NB4 (cell line): ENCODE measurements at regions not wholly inside any gene's neighbourhood (a gene's known extent, or its start where the extent isn't known, plus 50 kb on each side); places are given as distances from the start of the nearest gene placed in this dataset.

ENCODE experiments used
- TF ChIP-seq, protein P1 (sequence below): IDR thresholded peaks from one replicate; pipeline ENCODE4 v1.5.1; 2012; ENCODE audit warnings: low read depth, low read length
- TF ChIP-seq, protein P2 (sequence below): IDR thresholded peaks from 2 replicates; pipeline ENCODE4 v1.6.1; 2011; ENCODE audit warnings: low read depth, low read length

DNA sequence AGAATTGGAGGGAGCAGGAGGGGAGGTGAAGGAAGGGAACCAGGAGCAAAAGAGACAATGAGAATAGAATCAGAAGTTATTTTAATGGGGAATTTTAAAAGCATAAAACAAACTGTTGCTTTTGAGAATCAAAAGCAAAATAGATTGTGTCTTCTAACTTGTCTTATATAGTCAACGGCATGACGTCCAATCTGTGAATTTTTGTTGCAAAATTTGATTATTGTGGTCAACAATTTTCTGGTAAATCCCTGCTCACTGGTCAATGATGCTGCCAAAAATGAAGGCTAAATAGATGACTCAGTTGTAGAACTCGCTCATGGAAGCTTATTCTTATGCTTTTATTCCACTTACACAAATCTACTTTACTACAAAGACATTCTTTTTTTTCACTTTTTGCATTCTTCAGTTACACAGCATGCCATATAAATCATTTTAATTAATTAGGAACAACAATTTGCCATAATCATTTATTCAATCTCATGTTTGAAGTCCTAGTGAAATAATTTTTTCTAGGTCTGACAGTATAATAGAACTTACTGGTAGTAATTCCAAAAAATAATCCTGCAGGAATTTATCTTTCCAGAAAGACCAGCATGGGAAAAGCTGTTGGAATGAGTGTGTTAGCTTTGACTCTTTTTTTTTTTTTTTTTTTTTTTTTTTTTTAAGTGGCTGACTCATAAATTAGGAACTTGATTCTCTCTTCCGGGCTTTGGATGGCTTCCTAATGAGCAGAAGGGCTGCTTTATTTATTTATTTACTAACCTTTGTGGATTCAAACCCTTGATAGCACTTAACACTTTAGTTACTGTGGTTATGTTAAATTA, 256.9 kb downstream of the SPRY2 start:
- TF ChIP-seq, protein P1, sequence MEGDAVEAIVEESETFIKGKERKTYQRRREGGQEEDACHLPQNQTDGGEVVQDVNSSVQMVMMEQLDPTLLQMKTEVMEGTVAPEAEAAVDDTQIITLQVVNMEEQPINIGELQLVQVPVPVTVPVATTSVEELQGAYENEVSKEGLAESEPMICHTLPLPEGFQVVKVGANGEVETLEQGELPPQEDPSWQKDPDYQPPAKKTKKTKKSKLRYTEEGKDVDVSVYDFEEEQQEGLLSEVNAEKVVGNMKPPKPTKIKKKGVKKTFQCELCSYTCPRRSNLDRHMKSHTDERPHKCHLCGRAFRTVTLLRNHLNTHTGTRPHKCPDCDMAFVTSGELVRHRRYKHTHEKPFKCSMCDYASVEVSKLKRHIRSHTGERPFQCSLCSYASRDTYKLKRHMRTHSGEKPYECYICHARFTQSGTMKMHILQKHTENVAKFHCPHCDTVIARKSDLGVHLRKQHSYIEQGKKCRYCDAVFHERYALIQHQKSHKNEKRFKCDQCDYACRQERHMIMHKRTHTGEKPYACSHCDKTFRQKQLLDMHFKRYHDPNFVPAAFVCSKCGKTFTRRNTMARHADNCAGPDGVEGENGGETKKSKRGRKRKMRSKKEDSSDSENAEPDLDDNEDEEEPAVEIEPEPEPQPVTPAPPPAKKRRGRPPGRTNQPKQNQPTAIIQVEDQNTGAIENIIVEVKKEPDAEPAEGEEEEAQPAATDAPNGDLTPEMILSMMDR, result no peak
- TF ChIP-seq, protein P2, sequence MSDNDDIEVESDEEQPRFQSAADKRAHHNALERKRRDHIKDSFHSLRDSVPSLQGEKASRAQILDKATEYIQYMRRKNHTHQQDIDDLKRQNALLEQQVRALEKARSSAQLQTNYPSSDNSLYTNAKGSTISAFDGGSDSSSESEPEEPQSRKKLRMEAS, result no peak
